ENCODE measurements at regions not wholly inside any gene's neighbourhood (a gene's known extent, or its start where the extent isn't known, plus 50 kb on each side); places are given as distances from the start of the nearest gene placed in this dataset.

- Histone ChIP-seq H3K4me2 (no peak overlapping the region), H4K20me1 (ENCODE audit: insufficient read depth) (no peaks in the 10 kb centered on the region), H3K36me3 (ENCODE audit: low read depth) (no peaks in the 10 kb centered on the region), H3K9me2 (ENCODE audit: insufficient read depth) (no peaks in the 10 kb centered on the region), H3K9me3 (ENCODE audit: insufficient read depth, low read depth) (no peaks in the 10 kb centered on the region), H3F3A (ENCODE audit: insufficient read depth, low read depth) (no peaks in the 10 kb centered on the region), H3K79me2 (ENCODE audit: low read depth) (no peaks in the 10 kb centered on the region), H3K4me1 (replicated peaks; ENCODE audit: insufficient read depth) (no peaks in the 10 kb centered on the region), H3K27me3 (ENCODE audit: insufficient read depth, low read depth) (no peaks in the 10 kb centered on the region), H3K4me3 (no peak overlapping the region), H3K27ac (no peak overlapping the region), H2AFZ (no peak overlapping the region)
- ChIA-PET CTCF (no interaction called here), POLR2A (ENCODE audit: unreplicated experiment) (no interaction called here)
- no TSS peak for BruUV-seq (replicated peaks)
- intact Hi-C loops (cut with micrococcal nuclease; ENCODE audit: unreplicated experiment): no loop called here
- DNase-seq: no peak
- TF ChIP-seq CTCF (conservative IDR thresholded peaks at IDR 0.05) (no peak), EZH2 (IDR thresholded peaks at IDR 0.05; ENCODE audit: low read depth) (no peak)
Observed at GRCh38 chr4:12956026-12956425, 528.1 kb downstream of the RAB28 start.

DNA sequence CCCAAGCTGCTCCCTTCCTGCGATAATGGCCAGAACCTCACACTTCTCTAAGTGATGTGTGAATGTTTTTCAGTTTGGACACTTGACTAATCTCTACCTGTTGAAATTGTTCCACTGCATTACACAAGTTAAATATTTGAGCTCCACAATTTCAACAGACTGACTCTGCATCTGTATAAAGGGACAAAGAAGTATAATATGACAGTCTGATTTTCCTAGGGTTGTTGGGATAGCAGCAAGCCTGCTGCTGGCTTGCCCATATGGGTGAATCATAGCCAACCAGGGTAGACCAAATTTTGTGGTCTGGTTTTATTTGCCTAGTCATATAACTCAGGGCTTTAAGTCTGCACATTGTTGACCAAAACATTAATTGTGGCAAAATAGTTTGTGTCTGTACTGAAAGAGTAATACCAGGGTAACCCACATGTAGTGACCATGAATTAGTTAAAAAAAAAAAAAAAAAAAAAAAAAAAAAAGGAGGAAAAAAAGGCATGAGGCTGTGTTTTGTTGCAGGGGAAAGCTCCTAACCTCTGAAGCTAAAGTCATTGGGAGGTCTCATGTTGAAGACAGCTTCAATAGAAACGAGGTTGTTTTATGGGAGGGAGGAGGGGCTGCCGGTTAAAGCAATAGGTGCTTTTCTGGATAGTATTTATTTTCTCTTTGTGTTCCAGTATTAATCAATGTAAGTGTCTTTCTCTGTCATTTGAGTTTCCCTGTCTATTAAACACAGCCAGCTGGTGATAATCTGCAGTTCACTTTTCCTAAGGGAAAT is 534.2 kb downstream of the RAB28 start:
- no TSS peak for BruUV-seq (replicated peaks)
- H3K27me3 ChIP-seq (ENCODE audit: insufficient read depth, low read depth): no peaks in the 10 kb centered on the region
- H3K4me3 ChIP-seq: no peak overlapping the region
- H3K27ac ChIP-seq: no peak overlapping the region
- no peaks in the 10 kb centered on the region for H4K20me1 ChIP-seq (ENCODE audit: insufficient read depth)
- TF ChIP-seq CTCF (conservative IDR thresholded peaks at IDR 0.05) (no peak), EZH2 (IDR thresholded peaks at IDR 0.05; ENCODE audit: low read depth) (no peak)
- no peaks in the 10 kb centered on the region for H3K79me2 ChIP-seq (ENCODE audit: low read depth)
- intact Hi-C loops (cut with micrococcal nuclease; ENCODE audit: unreplicated experiment): no loop called here
- CTCF ChIA-PET: interaction anchor here (0.7 kb wide), 1 partner anchor 1452 kb away, joined by 4 read pairs; no protein-coding TSS in a partner anchor
- no peak overlapping the region for H3K4me2 ChIP-seq
- H3F3A ChIP-seq (ENCODE audit: insufficient read depth, low read depth): no peaks in the 10 kb centered on the region
- H3K9me2 ChIP-seq (ENCODE audit: insufficient read depth): no peaks in the 10 kb centered on the region
- H3K9me3 ChIP-seq (ENCODE audit: insufficient read depth, low read depth): no peaks in the 10 kb centered on the region
- no peaks in the 10 kb centered on the region for H3K4me1 ChIP-seq (replicated peaks; ENCODE audit: insufficient read depth)
- POLR2A ChIA-PET (ENCODE audit: unreplicated experiment): no interaction called here
- no peak for DNase-seq
- H3K36me3 ChIP-seq (ENCODE audit: low read depth): no peaks in the 10 kb centered on the region
- no peak overlapping the region for H2AFZ ChIP-seq

DNA sequence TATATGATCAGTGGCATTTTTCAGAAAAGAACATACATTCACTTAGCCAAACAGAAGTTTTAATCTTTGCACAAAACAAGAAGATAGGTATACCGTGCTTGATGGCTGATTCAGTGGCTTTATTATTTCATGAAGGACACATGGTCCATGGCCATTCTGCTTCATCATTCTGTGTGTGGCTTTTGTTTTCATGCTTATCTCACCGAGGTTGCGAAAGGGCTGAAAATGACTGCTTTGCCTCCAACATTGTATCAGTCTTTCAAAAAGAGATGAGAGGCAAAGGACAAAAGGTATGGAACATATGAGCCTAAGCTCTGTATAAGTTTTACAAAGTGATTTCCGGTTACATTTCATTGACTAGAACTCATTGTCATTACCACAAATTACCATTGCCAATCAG is 541.1 kb downstream of the RAB28 start:
- POLR2A ChIA-PET (ENCODE audit: unreplicated experiment): no interaction called here
- no peaks in the 10 kb centered on the region for H4K20me1 ChIP-seq (ENCODE audit: insufficient read depth)
- no peak for TF ChIP-seq EZH2 (IDR thresholded peaks at IDR 0.05; ENCODE audit: low read depth)
- no peak for TF ChIP-seq CTCF (conservative IDR thresholded peaks at IDR 0.05)
- CTCF ChIA-PET: no interaction called here
- H3K36me3 ChIP-seq (ENCODE audit: low read depth): no peaks in the 10 kb centered on the region
- BruUV-seq (replicated peaks): no TSS peak
- intact Hi-C loops (cut with micrococcal nuclease; ENCODE audit: unreplicated experiment): no loop called here
- H3K4me3 ChIP-seq: no peak overlapping the region
- H3K9me2 ChIP-seq (ENCODE audit: insufficient read depth): no peaks in the 10 kb centered on the region
- no peaks in the 10 kb centered on the region; the same call in 1 of the 2 replicates for H3K9me3 ChIP-seq (ENCODE audit: insufficient read depth, low read depth)
- no peaks in the 10 kb centered on the region for H3K27me3 ChIP-seq (ENCODE audit: insufficient read depth, low read depth)
- no peaks in the 10 kb centered on the region for H3F3A ChIP-seq (ENCODE audit: insufficient read depth, low read depth)
- H3K79me2 ChIP-seq (ENCODE audit: low read depth): no peaks in the 10 kb centered on the region
- no peak for DNase-seq
- H3K27ac ChIP-seq: no peak overlapping the region
- no peak overlapping the region for H2AFZ ChIP-seq
- no peaks in the 10 kb centered on the region for H3K4me1 ChIP-seq (replicated peaks; ENCODE audit: insufficient read depth)
- H3K4me2 ChIP-seq: no peak overlapping the region

All from PC-9 (cell line).